Stimulated activated naive B cell treated with anti-CD40 and anti-IgM and Interleukin-4, amounts not matched to agents 10 μg/mL and 1 μg/mL and 100 μg/mL, for 72 hours (primary cell): ENCODE measurements at regions not wholly inside any gene's neighbourhood (a gene's known extent, or its start where the extent isn't known, plus 50 kb on each side); places are given as distances from the start of the nearest gene placed in this dataset.

Source experiments
- ATAC-seq, 2 donors: fragments of 150-1000 bp; cut with Tn5 transposase; replicated peaks; 2 replicates each; pipeline ENCODE4 v1.10.0; 2021; ENCODE audit warnings: moderate library complexity in 1 of 2
- DNase-seq: peaks from one replicate; pipeline ENCODE4 v3.0.0; 2021
- H3K27ac Mint-ChIP-seq: one replicate; pipeline ENCODE4 v1.8.0; 2022; ENCODE audit warnings: mild to moderate bottlenecking, mixed read lengths
- H3K27me3 Mint-ChIP-seq, 2 donors: one replicate each; pipeline ENCODE4 v1.8.0; 2022; ENCODE audit warnings: mixed read lengths in 2 of 2
- H3K36me3 Mint-ChIP-seq, 2 donors: one replicate each; pipeline ENCODE4 v1.8.0; 2022; ENCODE audit warnings: mixed read lengths in 2 of 2, mild to moderate bottlenecking in 1 of 2
- H3K4me1 Mint-ChIP-seq, 2 donors: one replicate each; pipeline ENCODE4 v1.8.0; 2022; ENCODE audit warnings: mixed read lengths in 2 of 2, mild to moderate bottlenecking in 1 of 2
- H3K4me3 Mint-ChIP-seq, 2 donors: one replicate each; pipeline ENCODE4 v1.8.0; 2022; ENCODE audit warnings: mild to moderate bottlenecking in 2 of 2, mixed read lengths in 2 of 2, moderate library complexity in 1 of 2
- H3K9me3 Mint-ChIP-seq, 2 donors: one replicate each; pipeline ENCODE4 v1.8.0; 2022; ENCODE audit warnings: mixed read lengths in 2 of 2, mild to moderate bottlenecking in 1 of 2

GRCh38 chr7:88647825-88648224 lies 111.7 kb upstream of the ZNF804B start:
- no peak overlapping the region for H3K27ac Mint-ChIP-seq
- DNase-seq (no peak), ATAC-seq (no peak)
- no peak overlapping the region for H3K4me3 Mint-ChIP-seq
- H3K27me3 Mint-ChIP-seq, result no peaks in the 10 kb centered on the region
- H3K4me1 Mint-ChIP-seq, result no peaks in the 10 kb centered on the region
- peaks cover 1 to 10% of the 10 kb centered on the region in 2 donors for H3K9me3 Mint-ChIP-seq
- H3K36me3 Mint-ChIP-seq, result no peaks in the 10 kb centered on the region

GRCh38 chr7:88638583-88638982 lies 120.9 kb upstream of the ZNF804B start:
- ATAC-seq (no peak), DNase-seq (no peak)
- Mint-ChIP-seq H3K4me3 (no peak overlapping the region), H3K27me3 (no peaks in the 10 kb centered on the region), H3K27ac (no peak overlapping the region), H3K9me3 (peaks cover 3% of the 10 kb centered on the region in 2 donors), H3K4me1 (no peaks in the 10 kb centered on the region), H3K36me3 (no peaks in the 10 kb centered on the region)

- no peak overlapping the region for H3K4me3 Mint-ChIP-seq
- peaks cover 3% of the 10 kb centered on the region in 2 donors for H3K9me3 Mint-ChIP-seq
- no peaks in the 10 kb centered on the region for H3K4me1 Mint-ChIP-seq
- H3K27ac Mint-ChIP-seq, result no peak overlapping the region
- ATAC-seq (no peak), DNase-seq (no peak)
- H3K36me3 Mint-ChIP-seq, result no peaks in the 10 kb centered on the region
- no peaks in the 10 kb centered on the region for H3K27me3 Mint-ChIP-seq
Measured at GRCh38 chr7:88637795-88638194, 121.7 kb upstream of the ZNF804B start.

- ATAC-seq, result no peak
- DNase-seq, result no peak
- H3K27me3 Mint-ChIP-seq, result no peaks in the 10 kb centered on the region
- H3K9me3 Mint-ChIP-seq, result peaks cover 0 to 3% of the 10 kb centered on the region in 2 donors
- no peaks in the 10 kb centered on the region for H3K36me3 Mint-ChIP-seq
- H3K27ac Mint-ChIP-seq, result no peak overlapping the region
- H3K4me1 Mint-ChIP-seq, result no peaks in the 10 kb centered on the region
- H3K4me3 Mint-ChIP-seq, result no peak overlapping the region
Measured at GRCh38 chr7:88635149-88635548, 124.4 kb upstream of the ZNF804B start.

GRCh38 chr7:88629559-88629958 lies 129.9 kb upstream of the ZNF804B start:
- no peak overlapping the region for H3K4me3 Mint-ChIP-seq

GRCh38 chr7:88628363-88629085 lies 131.0 kb upstream of the ZNF804B start:
- ATAC-seq (peak; percentile 95 to 99), DNase-seq (no peak)
- peaks cover 0 to 2% of the 10 kb centered on the region in 2 donors for H3K9me3 Mint-ChIP-seq
- H3K4me3 Mint-ChIP-seq, result no peak overlapping the region
- H3K27me3 Mint-ChIP-seq, result no peaks in the 10 kb centered on the region
- peaks cover 0 to 7% of the 10 kb centered on the region in 2 donors for H3K4me1 Mint-ChIP-seq
- no peaks in the 10 kb centered on the region for H3K36me3 Mint-ChIP-seq
- H3K27ac Mint-ChIP-seq, result no peak overlapping the region

More at GRCh38 chr7:88629559-88629958, 129.9 kb upstream of the ZNF804B start:
- no peaks in the 10 kb centered on the region for H3K36me3 Mint-ChIP-seq
- no peak overlapping the region for H3K27ac Mint-ChIP-seq
- no peaks in the 10 kb centered on the region for H3K27me3 Mint-ChIP-seq
- peaks cover 0 to 7% of the 10 kb centered on the region in 2 donors for H3K4me1 Mint-ChIP-seq
- peaks cover 0 to 2% of the 10 kb centered on the region in 2 donors for H3K9me3 Mint-ChIP-seq
- no peak for DNase-seq
- no peak for ATAC-seq

- no peak for ATAC-seq
- no peaks in the 10 kb centered on the region for H3K27me3 Mint-ChIP-seq
- H3K27ac Mint-ChIP-seq, result no peak overlapping the region
- no peak for DNase-seq
- H3K36me3 Mint-ChIP-seq, result no peaks in the 10 kb centered on the region
- peaks cover 0 to 2% of the 10 kb centered on the region in 2 donors for H3K9me3 Mint-ChIP-seq
- H3K4me3 Mint-ChIP-seq, result no peak overlapping the region
- H3K4me1 Mint-ChIP-seq, result no peaks in the 10 kb centered on the region
Measured at GRCh38 chr7:88617185-88617584, 142.3 kb upstream of the ZNF804B start.

- Mint-ChIP-seq H3K27ac (no peak overlapping the region), H3K9me3 (no peaks in the 10 kb centered on the region), H3K27me3 (no peaks in the 10 kb centered on the region), H3K4me3 (no peak overlapping the region), H3K4me1 (no peaks in the 10 kb centered on the region), H3K36me3 (no peaks in the 10 kb centered on the region)
- no peak for ATAC-seq
- DNase-seq, result no peak
Measured at GRCh38 chr7:88615336-88615735, 144.2 kb upstream of the ZNF804B start.

- Mint-ChIP-seq H3K36me3 (no peaks in the 10 kb centered on the region), H3K27ac (no peak overlapping the region), H3K27me3 (no peaks in the 10 kb centered on the region), H3K4me3 (no peak overlapping the region), H3K4me1 (no peaks in the 10 kb centered on the region), H3K9me3 (no peaks in the 10 kb centered on the region)
- DNase-seq, result no peak
- ATAC-seq, result no peak
Measured at GRCh38 chr7:88614736-88615135, 144.8 kb upstream of the ZNF804B start.

- ATAC-seq, result no peak
- H3K27ac Mint-ChIP-seq, result no peak overlapping the region
- H3K4me1 Mint-ChIP-seq, result no peaks in the 10 kb centered on the region
- no peak for DNase-seq
- no peaks in the 10 kb centered on the region for H3K36me3 Mint-ChIP-seq
- no peaks in the 10 kb centered on the region for H3K27me3 Mint-ChIP-seq
- no peaks in the 10 kb centered on the region for H3K9me3 Mint-ChIP-seq
- no peak overlapping the region for H3K4me3 Mint-ChIP-seq
Measured at GRCh38 chr7:88610942-88611341, 148.6 kb upstream of the ZNF804B start.

- Mint-ChIP-seq H3K4me1 (no peaks in the 10 kb centered on the region), H3K36me3 (no peaks in the 10 kb centered on the region), H3K27ac (no peak overlapping the region), H3K4me3 (no peak overlapping the region), H3K9me3 (peaks cover 0 to 3% of the 10 kb centered on the region in 2 donors), H3K27me3 (no peaks in the 10 kb centered on the region)
- no peak for DNase-seq
- no peak for ATAC-seq
Measured at GRCh38 chr7:88600695-88601094, 158.8 kb upstream of the ZNF804B start.

GRCh38 chr7:88599528-88599927 lies 160.0 kb upstream of the ZNF804B start:
- Mint-ChIP-seq H3K36me3 (no peaks in the 10 kb centered on the region), H3K4me3 (no peak overlapping the region), H3K27ac (no peak overlapping the region), H3K9me3 (peaks cover 0 to 6% of the 10 kb centered on the region in 2 donors), H3K4me1 (no peaks in the 10 kb centered on the region), H3K27me3 (no peaks in the 10 kb centered on the region)
- no peak for DNase-seq
- ATAC-seq, result no peak

GRCh38 chr7:88597941-88598425 lies 161.5 kb upstream of the ZNF804B start:
- no peak overlapping the region for H3K4me3 Mint-ChIP-seq
- H3K9me3 Mint-ChIP-seq, result peaks cover 0 to 8% of the 10 kb centered on the region in 2 donors
- no peak for DNase-seq
- no peaks in the 10 kb centered on the region for H3K4me1 Mint-ChIP-seq
- no peak overlapping the region for H3K27ac Mint-ChIP-seq
- H3K36me3 Mint-ChIP-seq, result no peaks in the 10 kb centered on the region
- H3K27me3 Mint-ChIP-seq, result no peaks in the 10 kb centered on the region
- ATAC-seq, result no peak

GRCh38 chr7:88590963-88591362 lies 168.5 kb upstream of the ZNF804B start:
- no peaks in the 10 kb centered on the region for H3K27me3 Mint-ChIP-seq

GRCh38 chr7:88589927-88590326 lies 169.6 kb upstream of the ZNF804B start:
- Mint-ChIP-seq H3K9me3 (peaks cover 10 to 11% of the 10 kb centered on the region in 2 donors), H3K27ac (no peak overlapping the region), H3K27me3 (no peaks in the 10 kb centered on the region), H3K4me3 (no peak overlapping the region), H3K4me1 (no peaks in the 10 kb centered on the region), H3K36me3 (no peaks in the 10 kb centered on the region)
- no peak for DNase-seq
- ATAC-seq, result no peak

More at GRCh38 chr7:88590963-88591362, 168.5 kb upstream of the ZNF804B start:
- no peak for ATAC-seq
- Mint-ChIP-seq H3K9me3 (peaks cover 11% of the 10 kb centered on the region in 2 donors), H3K4me1 (no peaks in the 10 kb centered on the region), H3K36me3 (no peaks in the 10 kb centered on the region), H3K27ac (no peak overlapping the region), H3K4me3 (no peak overlapping the region)
- DNase-seq, result no peak
